GM19239 (cell line): ENCODE measurements at regions not wholly inside any gene's neighbourhood (a gene's known extent, or its start where the extent isn't known, plus 50 kb on each side); places are given as distances from the start of the nearest gene placed in this dataset.

Source experiments
- DNase-seq: peaks from one replicate; pipeline ENCODE4 v3.0.0; 2011; ENCODE audit warnings: low spot score; ENCODE audit not compliant: insufficient read length
- FAIRE-seq: peaks from 2 replicates; lab custom pipeline; 2011; peaks lifted over from hg19 to GRCh38; lab: Jason Lieb, UNC

DNA sequence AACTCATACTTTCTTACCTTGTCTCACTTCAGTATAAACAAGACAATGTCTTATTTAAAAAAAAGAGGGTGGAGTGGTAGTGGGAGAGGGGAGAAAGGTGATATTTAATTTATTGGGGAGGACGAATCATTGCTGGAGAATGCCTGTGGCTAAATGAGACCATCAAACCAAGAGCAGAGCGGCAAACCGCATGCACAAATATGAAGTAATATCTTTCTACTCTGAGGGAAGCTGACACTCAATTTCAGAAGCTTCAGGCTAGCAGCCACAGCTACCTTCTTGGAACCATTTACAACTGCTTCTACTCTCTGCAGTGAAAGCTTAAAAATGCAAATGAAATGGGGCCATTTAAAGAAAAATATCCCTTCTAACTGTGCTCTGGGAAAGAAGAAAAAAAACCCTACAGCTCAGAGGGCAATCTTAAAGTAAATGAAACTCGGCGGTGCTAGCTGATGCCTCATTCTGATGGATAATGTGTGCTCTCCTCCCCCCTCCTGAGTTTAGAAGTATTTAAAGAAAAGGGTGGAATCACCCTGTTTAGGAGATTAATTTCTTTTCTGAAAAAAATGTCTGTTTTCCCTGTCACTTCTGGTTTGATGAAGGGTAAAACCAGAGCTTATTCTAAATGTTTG is 178.2 kb upstream of the CAMK1G start:
- no peak for DNase-seq

DNA sequence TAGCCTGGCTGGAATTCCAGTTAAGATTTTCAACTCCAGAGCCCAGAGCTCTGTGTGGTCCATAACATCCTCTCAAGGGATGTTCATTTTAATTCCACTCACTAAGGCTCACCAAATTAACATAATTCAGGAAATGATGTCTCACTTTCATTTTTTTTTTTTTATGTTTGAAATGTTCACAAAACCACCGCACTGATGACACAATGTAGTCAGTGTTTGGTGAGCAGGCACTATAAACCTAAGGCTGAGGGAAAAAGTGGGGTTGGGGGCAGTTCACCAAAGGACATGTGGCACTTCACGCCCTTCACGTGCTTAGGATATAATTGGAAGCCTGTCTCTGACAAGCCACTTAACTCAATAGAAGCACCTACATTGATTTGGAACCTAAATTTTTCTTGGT is 177.3 kb upstream of the CAMK1G start:
- DNase-seq (no peak), FAIRE-seq (no peak)

More for the DNA sequence above, 178.2 kb upstream of the CAMK1G start:
- FAIRE-seq: no peak

GRCh38 chr1:209406595-209406994 is 176.9 kb upstream of the CAMK1G start:
- no peak for FAIRE-seq
- no peak for DNase-seq

- DNase-seq (no peak), FAIRE-seq (no peak)
Measured at GRCh38 chr1:209409780-209410179, 173.7 kb upstream of the CAMK1G start.

DNA sequence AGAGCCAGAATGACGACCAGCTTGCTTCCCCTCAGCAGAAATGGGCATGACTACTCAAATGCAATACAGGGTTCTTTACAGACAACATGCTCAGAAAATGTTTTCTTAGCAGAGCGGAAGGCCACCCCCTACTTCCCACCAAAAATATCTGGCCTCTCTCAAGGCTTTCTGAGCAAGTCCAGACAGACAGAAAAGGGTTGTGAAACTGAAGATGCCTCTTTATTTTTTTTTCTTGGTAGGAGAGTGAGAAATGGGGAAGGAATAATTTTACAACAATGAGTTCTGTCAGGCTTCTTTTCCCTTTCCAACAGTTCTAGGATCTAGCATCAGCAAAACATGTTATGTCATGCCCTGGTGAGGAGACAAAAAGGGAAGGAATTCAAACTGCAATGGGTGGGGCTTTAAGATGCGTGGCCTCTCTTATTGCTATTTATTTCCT is 172.0 kb upstream of the CAMK1G start:
- no peak for DNase-seq

DNA sequence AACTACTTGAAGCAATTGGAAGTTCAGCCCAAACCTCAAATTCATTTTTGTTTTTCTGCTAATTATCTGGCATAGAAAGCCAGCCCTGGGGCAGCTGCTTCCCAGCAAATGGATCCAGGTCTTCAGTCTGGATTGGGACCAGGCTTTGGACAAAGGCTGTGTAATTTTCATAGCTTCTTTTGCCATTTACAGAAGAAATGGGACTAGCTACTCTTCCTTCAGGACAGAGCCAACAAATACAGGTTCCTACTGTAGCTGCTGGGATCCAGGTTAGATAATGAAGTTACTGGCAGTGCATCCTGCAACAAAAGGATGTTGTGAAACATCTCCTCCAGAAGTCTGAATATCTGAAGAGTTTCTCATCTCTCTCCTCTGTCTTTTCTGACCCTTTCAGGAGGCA is 171.5 kb upstream of the CAMK1G start:
- FAIRE-seq: no peak
- no peak for DNase-seq

More for the DNA sequence above, 172.0 kb upstream of the CAMK1G start:
- FAIRE-seq: no peak

DNA sequence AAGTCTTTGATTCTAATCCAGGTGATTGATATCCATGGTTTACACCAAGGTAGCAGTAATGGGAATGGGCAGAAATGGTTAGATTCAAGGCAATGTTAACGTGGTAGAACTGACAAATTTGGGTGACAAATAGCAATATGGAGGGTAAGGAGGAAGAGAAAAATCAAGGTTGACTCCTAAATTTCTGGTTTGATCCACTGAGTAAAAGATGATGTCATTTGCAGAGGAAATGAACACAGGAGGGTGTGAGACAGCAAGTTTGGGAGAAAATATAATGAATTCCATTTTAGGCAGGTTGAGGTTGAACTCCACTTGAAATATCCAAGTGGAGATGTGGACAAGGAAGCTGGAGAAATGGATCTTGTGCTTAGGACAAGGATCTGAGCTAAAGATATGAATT is 170.9 kb upstream of the CAMK1G start:
- FAIRE-seq: no peak

DNA sequence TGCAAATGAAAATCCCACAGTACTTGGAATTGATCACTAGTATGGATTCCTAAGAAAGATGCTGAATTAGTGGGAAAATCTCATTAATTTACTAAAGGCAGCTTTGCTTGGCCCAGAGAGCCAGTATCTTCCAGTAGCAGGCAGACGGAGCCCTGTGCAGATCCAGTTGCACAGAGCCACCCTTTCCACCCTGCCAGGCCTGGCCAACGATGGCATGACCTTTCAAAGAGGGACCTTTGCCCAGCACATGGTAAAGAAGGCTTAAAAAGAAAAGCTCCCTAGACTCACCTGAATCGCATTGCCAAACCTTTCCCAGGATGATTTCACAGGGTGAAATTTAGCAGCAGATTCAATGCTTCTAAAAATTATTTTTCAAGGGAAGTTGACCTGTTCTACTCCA is 170.5 kb upstream of the CAMK1G start:
- FAIRE-seq (no peak), DNase-seq (no peak)

More for the DNA sequence above, 170.9 kb upstream of the CAMK1G start:
- DNase-seq: no peak

DNA sequence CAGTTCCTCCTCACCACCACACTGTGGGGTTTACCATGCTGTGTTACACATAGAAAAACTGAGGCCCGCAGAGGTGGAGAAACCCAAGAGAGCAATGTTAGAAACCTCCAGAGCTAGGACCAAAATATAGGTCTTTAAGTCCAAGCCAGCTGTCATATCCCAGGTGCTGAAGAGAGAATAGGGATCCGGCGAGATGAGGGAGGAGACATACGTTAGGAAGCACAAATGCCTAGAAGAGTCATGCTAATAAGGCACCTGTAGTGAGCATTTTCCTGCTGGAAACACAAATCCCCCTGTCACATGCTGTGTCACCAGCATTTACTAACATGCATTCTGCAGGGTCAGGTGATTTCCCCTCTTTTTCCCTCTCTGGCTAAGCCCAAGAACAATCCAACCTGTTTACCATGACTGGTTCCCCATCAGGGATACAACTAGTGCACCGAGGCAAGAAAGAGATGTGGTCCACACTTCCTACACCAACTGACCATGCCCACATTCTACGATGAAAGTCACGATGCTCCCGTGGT is 168.6 kb upstream of the CAMK1G start:
- FAIRE-seq (no peak), DNase-seq (no peak)

- no peak for FAIRE-seq
- no peak for DNase-seq
Measured at GRCh38 chr1:209416039-209416438, 167.5 kb upstream of the CAMK1G start.

DNA sequence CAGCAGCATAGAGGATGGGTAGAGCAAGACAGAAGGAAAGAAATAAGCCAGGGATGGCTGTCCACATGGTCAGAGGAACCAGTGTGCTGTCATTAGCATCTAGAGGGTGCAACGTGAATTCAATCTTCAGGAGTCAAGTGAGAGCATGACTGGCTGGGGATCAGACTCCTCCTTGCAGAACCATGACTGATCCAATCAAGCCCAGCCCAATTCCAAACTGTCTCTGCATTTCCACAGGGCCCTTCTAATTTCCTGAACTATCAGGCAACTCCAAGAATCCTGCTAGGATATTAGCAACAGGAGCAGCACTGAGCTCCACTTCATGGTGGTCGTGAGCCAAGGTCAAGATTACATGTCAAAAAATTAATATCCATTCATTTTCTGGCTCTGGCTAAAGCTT is 166.8 kb upstream of the CAMK1G start:
- no peak for FAIRE-seq
- no peak for DNase-seq

DNA sequence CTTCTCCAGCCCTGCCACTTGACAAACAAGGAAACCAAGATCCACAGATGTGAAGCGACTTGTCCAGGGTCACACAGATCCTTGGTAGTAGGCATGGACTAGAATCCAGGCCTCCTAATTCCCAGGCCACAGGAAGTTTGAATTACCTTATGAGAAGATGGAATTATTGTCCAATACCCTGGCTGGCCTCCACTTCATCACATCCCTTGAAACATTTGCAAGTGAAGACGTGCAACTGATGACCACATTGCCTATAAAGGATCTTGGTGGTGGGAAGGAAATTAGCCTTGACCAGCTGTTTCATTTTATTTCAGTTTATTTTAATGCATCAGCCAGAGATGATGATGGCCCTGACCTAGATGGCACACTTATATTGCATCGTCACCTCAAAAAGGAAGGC is 165.8 kb upstream of the CAMK1G start:
- FAIRE-seq: no peak
- no peak for DNase-seq

DNA sequence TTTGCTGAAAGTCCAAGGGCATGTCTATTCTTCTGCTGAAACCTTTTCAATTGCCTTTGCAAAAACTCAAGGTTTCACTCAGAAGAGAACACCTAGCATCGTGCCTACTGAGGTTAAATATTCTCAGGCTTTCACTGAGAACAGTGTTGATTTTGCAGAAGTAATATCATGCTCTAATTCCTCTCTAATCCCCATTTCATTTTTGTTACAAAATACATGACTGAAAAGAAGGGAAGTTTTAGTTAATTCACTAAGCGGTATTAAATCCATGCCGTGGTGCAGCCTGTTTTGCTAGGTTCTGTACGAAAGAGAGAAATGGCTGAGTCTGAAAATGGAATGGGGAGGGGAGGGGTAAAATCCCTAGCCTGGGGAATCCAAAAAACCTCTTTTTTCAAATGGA is 163.2 kb upstream of the CAMK1G start:
- FAIRE-seq (no peak), DNase-seq (no peak)

- FAIRE-seq (no peak), DNase-seq (no peak)
Measured at GRCh38 chr1:209421186-209421585, 162.3 kb upstream of the CAMK1G start.

DNA sequence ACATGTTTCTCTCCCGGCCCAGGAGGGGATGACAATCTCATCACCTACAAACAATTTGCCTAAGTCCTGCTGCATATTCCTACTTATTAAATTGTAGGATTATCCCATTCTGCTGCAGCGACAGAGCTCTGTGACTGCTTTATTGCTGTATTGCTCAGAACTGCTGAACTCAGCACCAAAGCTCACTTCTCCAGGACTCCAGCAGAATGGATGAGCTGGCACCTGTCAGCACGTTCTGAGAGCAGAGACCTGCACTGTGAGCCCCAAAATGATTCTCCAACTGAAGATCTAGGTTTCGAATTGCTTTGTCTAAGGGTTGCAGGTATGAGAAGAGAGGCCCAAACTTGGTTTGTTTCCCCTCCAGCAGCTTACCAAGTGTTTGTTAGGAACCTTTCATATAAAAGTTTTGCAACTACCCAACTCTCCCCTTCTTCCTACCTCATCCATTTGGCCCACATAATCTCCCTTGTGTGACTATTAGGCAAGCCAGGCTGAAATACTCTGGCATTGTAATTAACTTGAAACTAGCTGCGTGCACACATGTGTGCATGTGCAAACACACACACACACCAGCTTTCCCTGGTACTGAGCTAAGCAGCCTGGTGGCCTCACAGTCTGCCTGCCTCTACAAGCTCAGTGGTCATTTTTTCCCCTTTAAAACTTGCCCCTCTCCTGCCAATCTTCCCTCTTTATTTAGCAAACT is 161.4 kb upstream of the CAMK1G start:
- DNase-seq (no peak), FAIRE-seq (no peak)

- DNase-seq (no peak), FAIRE-seq (no peak)
Measured at GRCh38 chr1:209425959-209426358, 157.6 kb upstream of the CAMK1G start.

DNA sequence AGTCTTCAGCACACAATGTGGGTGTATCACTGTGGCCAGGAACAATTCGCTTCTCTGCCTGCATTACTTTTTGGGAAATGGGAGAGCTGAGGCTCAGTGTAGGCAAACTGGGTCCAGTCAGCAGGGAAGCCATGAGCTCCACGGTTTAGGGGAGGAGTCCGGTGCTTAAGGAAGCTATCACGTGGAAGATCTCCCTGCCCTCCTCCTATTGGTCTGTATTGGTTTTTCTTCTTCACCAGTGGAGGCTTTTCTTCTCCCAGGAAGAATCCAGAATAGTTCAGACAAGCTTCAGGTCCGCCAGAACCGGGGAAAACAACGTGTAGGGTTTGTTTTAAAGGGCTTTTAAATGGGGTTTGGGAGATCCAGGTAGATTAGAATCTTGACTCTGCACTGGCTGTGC is 156.2 kb upstream of the CAMK1G start:
- FAIRE-seq (no peak), DNase-seq (no peak)

DNA sequence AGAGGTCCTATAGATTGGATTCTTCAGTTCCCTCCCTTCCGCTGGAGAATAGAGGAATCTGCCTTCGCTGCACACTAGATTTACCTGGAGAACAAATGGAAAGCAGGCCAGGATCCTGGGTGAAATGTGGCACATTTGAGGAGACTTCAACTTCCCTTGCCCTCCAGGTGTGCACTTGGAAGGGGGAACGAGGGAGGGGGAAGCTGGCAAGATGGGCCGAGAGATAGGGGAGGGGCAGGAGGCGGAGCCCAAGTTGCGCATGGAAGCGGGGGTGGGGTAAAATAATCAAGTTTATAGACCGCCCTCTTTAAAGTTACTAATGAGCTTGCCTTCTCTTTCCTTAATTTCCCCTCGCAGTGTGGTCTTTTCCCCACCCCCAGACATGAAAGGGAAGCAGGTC is 155.7 kb upstream of the CAMK1G start:
- FAIRE-seq: no peak
- DNase-seq: no peak

DNA sequence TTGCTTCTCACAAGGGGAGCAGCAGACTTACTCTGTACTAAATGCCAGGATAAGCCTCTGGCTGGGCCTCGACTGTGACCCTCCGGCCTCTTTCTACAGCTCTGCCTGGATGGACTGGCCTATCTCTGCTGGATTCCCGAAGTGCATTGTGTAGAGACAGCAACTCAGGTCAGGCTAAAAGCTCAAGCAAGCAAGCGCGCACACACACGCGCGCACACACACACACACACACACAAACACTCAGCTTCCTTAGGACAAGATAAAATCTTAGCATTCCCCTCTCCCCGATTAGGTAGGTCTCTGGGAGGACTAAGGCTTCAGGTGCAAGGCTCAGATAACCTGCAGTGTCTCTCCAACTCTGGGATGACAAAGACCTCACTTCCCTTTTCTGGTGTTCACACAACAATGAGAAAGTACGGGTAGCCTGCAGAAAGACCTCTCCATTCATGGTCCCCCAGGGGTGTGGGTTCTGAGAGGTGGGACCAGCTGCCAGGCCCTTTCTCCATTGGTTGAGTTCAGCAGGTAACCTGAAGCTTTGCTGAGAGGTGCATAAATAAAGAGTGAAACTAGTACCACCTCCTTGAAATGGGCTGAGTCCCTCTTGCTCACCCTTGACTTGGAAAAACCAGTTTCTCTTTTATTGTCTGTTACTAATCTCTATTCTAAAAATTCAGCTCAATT is 155.1 kb upstream of the CAMK1G start:
- no peak for FAIRE-seq
- no peak for DNase-seq

GRCh38 chr1:209429611-209430010 is 153.9 kb upstream of the CAMK1G start:
- FAIRE-seq (no peak), DNase-seq (no peak)

GRCh38 chr1:209430107-209430506 is 153.4 kb upstream of the CAMK1G start:
- no peak for DNase-seq
- FAIRE-seq: no peak
